A673 (cell line): ENCODE measurements at regions not wholly inside any gene's neighbourhood (a gene's known extent, or its start where the extent isn't known, plus 50 kb on each side); places are given as distances from the start of the nearest gene placed in this dataset.

Experiments used
- BruUV-seq: library from RNA; stranded (reverse); fragments of 400-500 nt; replicated peaks from 2 replicates; lab custom pipeline; 2021; lab: Mats Ljungman, UMichigan
- CTCF ChIA-PET: fragments of 300-600 bp; sonication (Branson Sonifier 250); formaldehyde crosslinking; loops from one replicate; lab custom pipeline; 2022; ENCODE audit warnings: antibody characterized with exemption; lab: Charles Lee
- POLR2A ChIA-PET: fragments of 300-600 bp; sonication (Branson Sonifier 250); formaldehyde crosslinking; loops from one replicate; lab custom pipeline; 2022; ENCODE audit warnings: antibody characterized with exemption; ENCODE audit not compliant: low non-redundant PET; lab: Charles Lee
- DNase-seq: peaks from one replicate; pipeline ENCODE4 v3.0.0-alpha.2; 2015; ENCODE audit warnings: low spot score
- H3K27ac ChIP-seq: fragments of 200-600 bp; sonication (generic); 2 replicates; pipeline ENCODE4 v1.5.1; 2016; ENCODE audit warnings: mixed run types, low read depth, mild to moderate bottlenecking, mixed read lengths, antibody characterized with exemption, low read length; ENCODE audit not compliant: poor library complexity, severe bottlenecking
- H3K27me3 ChIP-seq: fragments of 200-600 bp; sonication (generic); replicated peaks from 2 replicates; pipeline ENCODE4 v1.6.1; 2017; ENCODE audit warnings: mixed run types, low read depth, mild to moderate bottlenecking, mixed read lengths, antibody characterized with exemption, low read length; ENCODE audit not compliant: insufficient read depth, poor library complexity
- H3K36me3 ChIP-seq: fragments of 200-600 bp; sonication (generic); 2 replicates; pipeline ENCODE4 v1.6.1; 2016; ENCODE audit warnings: mixed run types, mild to moderate bottlenecking, mixed read lengths, antibody characterized with exemption, low read length; ENCODE audit not compliant: insufficient read depth, poor library complexity, severe bottlenecking
- H3K4me1 ChIP-seq: fragments of 200-600 bp; sonication (generic); 2 replicates; pipeline ENCODE4 v1.6.1; 2017; ENCODE audit warnings: mixed run types, mild to moderate bottlenecking, mixed read lengths, antibody characterized with exemption, low read length; ENCODE audit not compliant: insufficient read depth, poor library complexity, severe bottlenecking
- H3K4me3 ChIP-seq: fragments of 200-600 bp; sonication (generic); 2 replicates; pipeline ENCODE4 v1.5.1; 2016; ENCODE audit warnings: low read depth, mixed run types, mild to moderate bottlenecking, mixed read lengths, low read length; ENCODE audit not compliant: poor library complexity, severe bottlenecking
- H3K9me3 ChIP-seq: fragments of 200-600 bp; sonication (generic); 2 replicates; pipeline ENCODE4 v1.6.1; 2016; ENCODE audit warnings: mixed run types, low read depth, mild to moderate bottlenecking, mixed read lengths, antibody characterized with exemption, low read length; ENCODE audit not compliant: poor library complexity, severe bottlenecking
- CTCF ChIP-seq: fragments of 300-800, 200-600 bp; sonication (generic); conservative IDR thresholded peaks from 2 replicates; pipeline ENCODE4 v1.5.1; 2017; ENCODE audit warnings: low read depth, mild to moderate bottlenecking, antibody characterized with exemption, low read length, moderate library complexity, mixed read lengths
- EZH2 ChIP-seq: fragments of 200-600 bp; sonication (generic); IDR thresholded peaks from 2 replicates; pipeline ENCODE4 v1.6.1; 2017; ENCODE audit warnings: borderline replicate concordance, low read depth, mild to moderate bottlenecking, mixed read lengths, antibody characterized with exemption, low read length; ENCODE audit not compliant: poor library complexity, severe bottlenecking
- intact Hi-C: fragments of 100-400 bp; cut with micrococcal nuclease; formaldehyde crosslinking; loops from one replicate; pipeline ENCODE4 v1.10.0; 2022; ENCODE audit not compliant: unreplicated experiment

- intact Hi-C loops = no loop called here
- Histone ChIP-seq H3K9me3 (peaks cover 4% of the 10 kb centered on the region), H3K27ac (no peak overlapping the region), H3K27me3 (no peaks in the 10 kb centered on the region), H3K36me3 (no peaks in the 10 kb centered on the region), H3K4me3 (no peak overlapping the region), H3K4me1 (no peaks in the 10 kb centered on the region)
- ChIA-PET POLR2A (no interaction called here), CTCF (no interaction called here)
- no peak for TF ChIP-seq EZH2
- no peak for TF ChIP-seq CTCF
- DNase-seq = no peak
- BruUV-seq = no TSS peak
Observed at GRCh38 chr5:13454050-13454449, 490.4 kb downstream of the DNAH5 start.

- DNase-seq = no peak
- BruUV-seq = no TSS peak
- Histone ChIP-seq H3K4me1 (no peaks in the 10 kb centered on the region), H3K27me3 (no peaks in the 10 kb centered on the region), H3K36me3 (no peaks in the 10 kb centered on the region), H3K27ac (no peak overlapping the region), H3K4me3 (no peak overlapping the region), H3K9me3 (peaks cover 4% of the 10 kb centered on the region)
- TF ChIP-seq EZH2 (no peak), CTCF (no peak)
- POLR2A ChIA-PET = no interaction called here
- intact Hi-C loops = no loop called here
- CTCF ChIA-PET = no interaction called here
Observed at GRCh38 chr5:13448843-13449242, 495.6 kb downstream of the DNAH5 start.

GRCh38 chr5:13439430-13439829 lies 505.1 kb downstream of the DNAH5 start:
- Histone ChIP-seq H3K27me3 (no peaks in the 10 kb centered on the region), H3K27ac (no peak overlapping the region), H3K9me3 (peaks cover 11% of the 10 kb centered on the region), H3K36me3 (no peaks in the 10 kb centered on the region), H3K4me3 (no peak overlapping the region), H3K4me1 (no peaks in the 10 kb centered on the region)
- no peak for DNase-seq
- POLR2A ChIA-PET = no interaction called here
- no TSS peak for BruUV-seq
- intact Hi-C loops = no loop called here
- CTCF ChIA-PET = no interaction called here
- no peak for TF ChIP-seq EZH2
- TF ChIP-seq CTCF = no peak
